Left ventricle myocardium inferior (tissue), 1 donor: ENCODE measurements at regions not wholly inside any gene's neighbourhood (a gene's known extent, or its start where the extent isn't known, plus 50 kb on each side); places are given as distances from the start of the nearest gene placed in this dataset.

Experiments
- DNase-seq: peaks from one replicate; pipeline ENCODE4 v3.0.0-alpha.2; 2020
- H3K27ac ChIP-seq: fragments of 200-600 bp; replicated peaks from 2 replicates; pipeline ENCODE4 v1.8.0; 2021
- H3K27me3 ChIP-seq: fragments of 200-600 bp; 2 replicates; pipeline ENCODE4 v1.8.0; 2021; ENCODE audit warnings: low read depth
- H3K36me3 ChIP-seq: fragments of 200-600 bp; 2 replicates; pipeline ENCODE4 v1.8.0; 2021
- H3K4me1 ChIP-seq: fragments of 200-600 bp; 2 replicates; pipeline ENCODE4 v1.8.0; 2021
- H3K4me3 ChIP-seq: fragments of 200-600 bp; 2 replicates; pipeline ENCODE4 v1.8.0; 2021; ENCODE audit warnings: mild to moderate bottlenecking, moderate library complexity
- H3K9me3 ChIP-seq: fragments of 200-600 bp; replicated peaks from 2 replicates; pipeline ENCODE4 v1.8.0; 2021
- intact Hi-C: fragments of 100-400 bp; cut with micrococcal nuclease; formaldehyde crosslinking; loops from one replicate; pipeline ENCODE4 v1.11.0; 2022
- TF ChIP-seq, protein P1 (sequence below): fragments of 200-600 bp; IDR thresholded peaks from 2 replicates; pipeline ENCODE4 v1.8.0; 2021; ENCODE audit warnings: antibody characterized with exemption, mild to moderate bottlenecking, borderline replicate concordance
- donor health status: DM: no; HTN: yes; CAD: no; lungs with severe emphysema.

DNA sequence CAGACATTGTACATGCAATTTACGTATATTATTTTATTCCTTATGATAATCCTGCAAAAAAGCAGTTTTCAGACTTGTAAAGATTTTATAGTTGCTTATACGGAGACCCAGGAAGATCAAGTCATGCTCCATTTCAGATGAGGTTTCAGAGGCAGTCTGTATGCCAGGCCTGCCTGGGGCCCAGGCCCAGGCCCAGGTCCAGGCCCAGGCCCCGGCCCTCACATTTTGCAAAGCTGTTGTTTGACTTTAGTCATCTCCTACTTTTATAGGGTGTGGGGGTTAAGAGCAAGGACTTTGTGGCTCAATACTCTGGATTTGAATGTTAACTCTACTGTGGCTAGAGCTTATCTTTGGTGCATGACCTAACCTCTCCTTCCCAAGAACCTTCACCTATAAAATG lies 217.9 kb downstream of the SAMD5 start:
- H3K9me3 ChIP-seq, result peaks cover 25% of the 10 kb centered on the region
- TF ChIP-seq, protein P1, sequence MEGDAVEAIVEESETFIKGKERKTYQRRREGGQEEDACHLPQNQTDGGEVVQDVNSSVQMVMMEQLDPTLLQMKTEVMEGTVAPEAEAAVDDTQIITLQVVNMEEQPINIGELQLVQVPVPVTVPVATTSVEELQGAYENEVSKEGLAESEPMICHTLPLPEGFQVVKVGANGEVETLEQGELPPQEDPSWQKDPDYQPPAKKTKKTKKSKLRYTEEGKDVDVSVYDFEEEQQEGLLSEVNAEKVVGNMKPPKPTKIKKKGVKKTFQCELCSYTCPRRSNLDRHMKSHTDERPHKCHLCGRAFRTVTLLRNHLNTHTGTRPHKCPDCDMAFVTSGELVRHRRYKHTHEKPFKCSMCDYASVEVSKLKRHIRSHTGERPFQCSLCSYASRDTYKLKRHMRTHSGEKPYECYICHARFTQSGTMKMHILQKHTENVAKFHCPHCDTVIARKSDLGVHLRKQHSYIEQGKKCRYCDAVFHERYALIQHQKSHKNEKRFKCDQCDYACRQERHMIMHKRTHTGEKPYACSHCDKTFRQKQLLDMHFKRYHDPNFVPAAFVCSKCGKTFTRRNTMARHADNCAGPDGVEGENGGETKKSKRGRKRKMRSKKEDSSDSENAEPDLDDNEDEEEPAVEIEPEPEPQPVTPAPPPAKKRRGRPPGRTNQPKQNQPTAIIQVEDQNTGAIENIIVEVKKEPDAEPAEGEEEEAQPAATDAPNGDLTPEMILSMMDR, result no peak
- H3K27me3 ChIP-seq, result no peaks in the 10 kb centered on the region
- H3K4me1 ChIP-seq, result no peaks in the 10 kb centered on the region
- no peaks in the 10 kb centered on the region for H3K36me3 ChIP-seq
- no peak for DNase-seq
- intact Hi-C loops, result no loop called here
- no peak overlapping the region for H3K4me3 ChIP-seq
- no peak overlapping the region for H3K27ac ChIP-seq

DNA sequence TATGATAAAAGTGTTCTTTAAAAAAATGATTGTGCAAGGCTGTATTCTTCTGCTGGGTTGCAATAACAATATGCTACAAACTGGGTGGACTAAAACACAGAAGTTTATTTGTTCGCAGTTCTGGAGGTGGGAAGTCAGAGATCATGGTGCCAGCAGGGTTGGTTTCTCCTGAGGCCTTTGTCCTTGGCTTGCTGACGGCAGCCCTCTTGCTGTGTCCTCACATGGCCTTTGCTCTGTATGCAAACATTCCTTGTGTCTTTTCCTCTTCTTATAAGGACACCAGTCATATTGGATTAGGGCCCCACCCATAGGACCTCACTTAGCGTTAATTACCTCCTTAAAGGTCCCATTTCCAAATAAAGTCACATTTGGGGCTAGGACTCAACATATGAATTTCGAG lies 220.4 kb downstream of the SAMD5 start:
- intact Hi-C loops, result no loop called here
- no peaks in the 10 kb centered on the region for H3K36me3 ChIP-seq
- TF ChIP-seq, protein P1, result no peak
- H3K27ac ChIP-seq, result no peak overlapping the region
- H3K4me1 ChIP-seq, result no peaks in the 10 kb centered on the region
- H3K9me3 ChIP-seq, result peaks cover 2% of the 10 kb centered on the region
- H3K4me3 ChIP-seq, result no peak overlapping the region
- no peak for DNase-seq
- H3K27me3 ChIP-seq, result no peaks in the 10 kb centered on the region

DNA sequence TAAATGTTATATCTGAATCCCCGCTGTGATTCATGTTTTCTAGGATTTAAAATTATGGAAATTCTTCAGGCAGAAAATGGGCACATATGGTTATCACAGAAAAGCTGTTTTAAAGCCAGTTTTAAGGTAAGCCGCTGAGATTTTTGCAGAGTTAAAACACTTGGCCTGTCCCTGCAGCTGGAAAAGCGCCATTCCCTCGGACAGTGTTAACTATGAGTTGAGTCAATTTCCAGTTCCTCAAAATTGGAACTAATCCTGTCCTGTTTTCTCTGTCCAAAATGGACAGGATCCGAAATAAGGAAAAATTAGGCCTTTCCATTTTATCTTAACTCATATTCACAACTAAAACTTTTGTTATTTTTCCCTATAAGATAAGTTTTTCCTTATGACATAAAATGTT lies 225.2 kb downstream of the SAMD5 start:
- Histone ChIP-seq H3K27me3 (no peaks in the 10 kb centered on the region), H3K36me3 (no peaks in the 10 kb centered on the region), H3K27ac (no peak overlapping the region), H3K4me1 (no peaks in the 10 kb centered on the region), H3K4me3 (no peak overlapping the region), H3K9me3 (no peaks in the 10 kb centered on the region)
- TF ChIP-seq, protein P1, result no peak
- no peak for DNase-seq
- intact Hi-C loops, result no loop called here

DNA sequence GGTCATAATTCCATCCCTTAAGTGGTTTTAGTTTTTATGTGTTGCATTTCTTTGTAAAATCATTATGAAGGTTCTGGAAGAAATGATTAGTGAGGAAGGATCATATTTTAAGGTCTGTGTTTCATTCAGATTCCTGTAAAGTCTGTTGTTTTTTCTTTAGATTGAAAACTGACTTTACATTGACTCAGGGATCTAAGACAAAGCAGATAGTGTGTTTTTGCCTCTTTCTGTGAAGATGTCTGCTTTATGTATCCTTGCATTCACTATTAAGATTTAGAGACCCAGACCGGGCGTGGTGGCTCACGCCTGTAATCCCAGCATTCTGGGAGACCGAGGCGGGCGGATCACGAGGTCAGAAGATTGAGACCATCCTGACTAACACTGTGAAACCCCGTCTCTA lies 225.7 kb downstream of the SAMD5 start:
- no peaks in the 10 kb centered on the region for H3K27me3 ChIP-seq
- no peaks in the 10 kb centered on the region for H3K4me1 ChIP-seq
- intact Hi-C loops, result no loop called here
- H3K36me3 ChIP-seq, result no peaks in the 10 kb centered on the region
- no peaks in the 10 kb centered on the region for H3K9me3 ChIP-seq
- TF ChIP-seq, protein P1, result no peak
- H3K4me3 ChIP-seq, result no peak overlapping the region
- no peak for DNase-seq
- no peak overlapping the region for H3K27ac ChIP-seq

DNA sequence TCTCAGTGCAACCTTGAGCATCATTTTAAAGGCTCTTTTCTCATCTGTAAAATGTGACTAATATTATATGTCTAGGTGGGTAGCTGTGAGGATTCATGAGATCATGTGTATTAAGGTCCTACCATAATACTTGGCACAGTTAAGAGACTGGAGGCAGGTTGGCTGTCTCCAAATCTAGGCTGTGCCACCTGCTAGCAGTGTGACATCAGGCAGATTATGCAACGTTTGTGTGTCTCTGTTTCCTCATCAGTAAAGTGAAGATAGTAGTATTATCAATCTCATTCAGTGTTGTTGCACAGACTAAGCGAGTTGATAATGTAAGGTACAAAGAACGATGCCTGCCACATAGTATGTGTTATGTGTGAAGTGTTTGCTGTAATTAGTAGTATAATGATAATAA lies 227.4 kb downstream of the SAMD5 start:
- Histone ChIP-seq H3K9me3 (no peaks in the 10 kb centered on the region), H3K4me1 (no peaks in the 10 kb centered on the region), H3K36me3 (no peaks in the 10 kb centered on the region), H3K4me3 (no peak overlapping the region), H3K27me3 (no peaks in the 10 kb centered on the region), H3K27ac (no peak overlapping the region)
- intact Hi-C loops, result no loop called here
- TF ChIP-seq, protein P1, result no peak
- DNase-seq, result no peak

DNA sequence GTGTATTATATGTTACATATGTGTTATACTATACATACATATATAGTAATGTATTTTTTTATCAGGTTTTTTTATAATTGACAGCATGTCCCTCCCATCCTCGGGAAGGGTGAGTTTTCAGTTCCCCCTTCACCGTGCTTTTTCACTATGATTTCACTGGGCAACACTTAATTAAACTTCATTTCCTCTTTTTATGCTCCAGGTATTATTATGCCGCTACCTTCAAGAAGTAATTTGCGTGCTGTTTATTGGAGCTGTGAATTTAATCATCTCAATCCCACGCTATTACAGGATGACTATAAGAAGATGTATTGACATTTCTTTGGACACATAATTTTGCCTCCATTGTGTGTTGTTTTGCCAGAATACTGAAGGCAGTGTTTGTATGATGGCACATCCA lies 228.6 kb downstream of the SAMD5 start:
- H3K36me3 ChIP-seq, result no peaks in the 10 kb centered on the region
- no peak overlapping the region for H3K4me3 ChIP-seq
- no peaks in the 10 kb centered on the region for H3K4me1 ChIP-seq
- TF ChIP-seq, protein P1, result no peak
- H3K27me3 ChIP-seq, result no peaks in the 10 kb centered on the region
- H3K9me3 ChIP-seq, result no peaks in the 10 kb centered on the region
- intact Hi-C loops, result no loop called here
- no peak overlapping the region for H3K27ac ChIP-seq
- no peak for DNase-seq
